KMS-11 (cell line): ENCODE measurements at regions not wholly inside any gene's neighbourhood (a gene's known extent, or its start where the extent isn't known, plus 50 kb on each side); places are given as distances from the start of the nearest gene placed in this dataset.

Experiments used
- H2AFZ ChIP-seq: fragments of 200-600 bp; sonication (generic); 2 replicates; pipeline ENCODE4 v1.6.1; 2016; ENCODE audit warnings: antibody characterized with exemption, mixed run types, low read depth
- H3K27ac ChIP-seq: fragments of 200-600 bp; sonication (generic); 2 replicates; pipeline ENCODE4 v1.6.1; 2016; ENCODE audit warnings: mild to moderate bottlenecking, mixed run types
- H3K27me3 ChIP-seq: fragments of 200-600 bp; sonication (generic); 2 replicates; pipeline ENCODE4 v1.6.1; 2017; ENCODE audit warnings: mild to moderate bottlenecking, low read depth, mixed run types, moderate library complexity; ENCODE audit not compliant: insufficient read depth
- H3K36me3 ChIP-seq: fragments of 200-600 bp; sonication (generic); 2 replicates; pipeline ENCODE4 v1.6.1; 2017; ENCODE audit warnings: mild to moderate bottlenecking, mixed run types; ENCODE audit not compliant: insufficient read depth
- H3K4me1 ChIP-seq: fragments of 200-600 bp; sonication (generic); 2 replicates; pipeline ENCODE4 v1.6.1; 2016; ENCODE audit warnings: mild to moderate bottlenecking, low read depth, mixed run types; ENCODE audit not compliant: poor library complexity, severe bottlenecking
- H3K4me2 ChIP-seq: fragments of 200-600 bp; sonication (generic); 2 replicates; pipeline ENCODE4 v1.7.0; 2016; ENCODE audit warnings: mild to moderate bottlenecking, mixed run types
- H3K4me3 ChIP-seq: fragments of 200-600 bp; sonication (generic); IDR thresholded peaks from 2 replicates; pipeline ENCODE4 v1.6.1; 2017; ENCODE audit warnings: low read depth, low read length, mixed read lengths; ENCODE audit not compliant: insufficient read depth
- H3K79me2 ChIP-seq: fragments of 200-600 bp; sonication (generic); 2 replicates; pipeline ENCODE4 v1.6.1; 2016; ENCODE audit warnings: low read depth, mixed run types; ENCODE audit not compliant: insufficient read depth
- H3K9ac ChIP-seq: fragments of 200-600 bp; sonication (generic); 2 replicates; pipeline ENCODE4 v1.6.1; 2016; ENCODE audit warnings: mild to moderate bottlenecking, mixed run types
- H4K20me1 ChIP-seq: fragments of 200-600 bp; sonication (generic); 2 replicates; pipeline ENCODE4 v1.6.1; 2016; ENCODE audit warnings: mild to moderate bottlenecking, mixed run types; ENCODE audit not compliant: insufficient read depth
- TF ChIP-seq, protein P1 (sequence below): fragments of 200-600 bp; sonication (generic); conservative IDR thresholded peaks from 2 replicates; pipeline ENCODE4 v1.6.1; 2017; ENCODE audit warnings: low read depth, mild to moderate bottlenecking, antibody characterized with exemption, low read length, moderate library complexity, mixed read lengths

DNA sequence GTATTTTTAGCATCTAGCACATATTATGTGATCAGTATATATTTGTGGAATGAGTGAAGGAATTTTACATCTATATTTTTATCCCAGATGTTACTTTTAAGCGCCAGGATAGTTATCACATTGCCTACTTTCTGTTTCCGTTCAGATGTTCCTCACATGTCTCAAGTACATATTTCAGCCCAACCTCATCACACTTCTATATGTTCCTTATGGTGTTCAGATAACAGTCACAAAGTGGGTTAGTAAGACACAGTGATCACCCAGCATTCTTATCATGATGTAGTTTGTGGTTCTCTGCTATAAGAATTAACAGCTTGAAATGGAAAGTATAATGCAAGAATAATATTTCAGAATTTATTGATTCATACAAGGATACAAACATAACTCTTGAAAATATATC lies 170.0 kb upstream of the RASA1 start:
- Histone ChIP-seq H3K79me2 (no peaks in the 10 kb centered on the region), H3K27ac (no peak overlapping the region), H3K9ac (no peak overlapping the region), H3K27me3 (no peaks in the 10 kb centered on the region), H2AFZ (no peak overlapping the region), H3K36me3 (no peaks in the 10 kb centered on the region), H3K4me3 (no peak overlapping the region), H4K20me1 (no peaks in the 10 kb centered on the region), H3K4me1 (no peaks in the 10 kb centered on the region), H3K4me2 (no peak overlapping the region)
- TF ChIP-seq, protein P1, sequence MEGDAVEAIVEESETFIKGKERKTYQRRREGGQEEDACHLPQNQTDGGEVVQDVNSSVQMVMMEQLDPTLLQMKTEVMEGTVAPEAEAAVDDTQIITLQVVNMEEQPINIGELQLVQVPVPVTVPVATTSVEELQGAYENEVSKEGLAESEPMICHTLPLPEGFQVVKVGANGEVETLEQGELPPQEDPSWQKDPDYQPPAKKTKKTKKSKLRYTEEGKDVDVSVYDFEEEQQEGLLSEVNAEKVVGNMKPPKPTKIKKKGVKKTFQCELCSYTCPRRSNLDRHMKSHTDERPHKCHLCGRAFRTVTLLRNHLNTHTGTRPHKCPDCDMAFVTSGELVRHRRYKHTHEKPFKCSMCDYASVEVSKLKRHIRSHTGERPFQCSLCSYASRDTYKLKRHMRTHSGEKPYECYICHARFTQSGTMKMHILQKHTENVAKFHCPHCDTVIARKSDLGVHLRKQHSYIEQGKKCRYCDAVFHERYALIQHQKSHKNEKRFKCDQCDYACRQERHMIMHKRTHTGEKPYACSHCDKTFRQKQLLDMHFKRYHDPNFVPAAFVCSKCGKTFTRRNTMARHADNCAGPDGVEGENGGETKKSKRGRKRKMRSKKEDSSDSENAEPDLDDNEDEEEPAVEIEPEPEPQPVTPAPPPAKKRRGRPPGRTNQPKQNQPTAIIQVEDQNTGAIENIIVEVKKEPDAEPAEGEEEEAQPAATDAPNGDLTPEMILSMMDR: no peak

DNA sequence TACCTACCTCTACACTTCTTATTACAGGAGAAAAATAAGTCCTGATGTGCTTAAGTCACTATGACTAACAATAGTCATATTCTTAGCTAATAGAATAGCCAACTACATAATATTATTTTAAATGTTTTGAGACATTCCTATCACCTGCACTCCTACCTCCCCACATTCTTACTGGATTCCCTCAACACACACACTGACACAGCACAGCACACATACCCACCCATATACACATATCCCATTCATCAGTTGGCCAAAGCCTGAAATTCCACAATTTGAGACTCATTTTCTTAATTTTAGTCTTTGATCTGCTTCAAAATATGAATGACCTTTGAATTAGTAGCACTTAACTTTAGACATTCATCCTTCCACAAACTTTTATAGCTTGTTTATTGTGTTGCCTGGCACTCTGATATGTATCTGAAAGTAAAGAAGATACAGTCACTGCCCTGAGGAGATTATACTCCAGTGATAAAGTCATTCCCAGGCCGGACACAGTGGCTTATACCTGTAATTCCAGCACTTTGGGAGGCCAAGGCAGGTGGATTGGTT lies 168.3 kb upstream of the RASA1 start:
- Histone ChIP-seq H4K20me1 (no peaks in the 10 kb centered on the region), H3K36me3 (no peaks in the 10 kb centered on the region), H2AFZ (no peak overlapping the region), H3K4me2 (no peak overlapping the region), H3K79me2 (no peaks in the 10 kb centered on the region), H3K4me3 (no peak overlapping the region), H3K4me1 (peaks cover 6% of the 10 kb centered on the region), H3K9ac (no peak overlapping the region), H3K27ac (no peak overlapping the region), H3K27me3 (no peaks in the 10 kb centered on the region)
- TF ChIP-seq, protein P1: no peak

DNA sequence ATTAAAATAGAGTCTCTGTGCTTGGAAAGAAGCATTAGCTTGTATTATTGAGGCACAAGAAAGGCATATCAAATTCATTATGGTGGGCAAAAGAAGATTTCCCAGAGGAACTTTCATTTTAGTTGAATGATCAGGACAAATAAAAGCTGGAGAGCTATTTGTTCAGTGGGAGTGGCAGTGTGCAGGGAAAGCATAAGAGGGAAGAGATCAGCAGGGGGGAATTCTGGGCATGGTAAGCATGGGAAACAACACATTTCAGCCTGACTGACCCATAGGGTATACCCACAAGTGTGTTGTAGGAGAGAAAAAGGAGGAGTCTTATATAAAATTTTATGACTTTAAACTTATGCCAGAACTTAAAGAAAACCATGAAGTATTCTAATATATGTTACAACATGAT lies 167.7 kb upstream of the RASA1 start:
- Histone ChIP-seq H3K27me3 (no peaks in the 10 kb centered on the region), H3K79me2 (no peaks in the 10 kb centered on the region), H3K9ac (no peak overlapping the region), H3K4me2 (no peak overlapping the region), H3K27ac (no peak overlapping the region), H3K4me3 (no peak overlapping the region), H3K4me1 (peaks cover 6% of the 10 kb centered on the region), H3K36me3 (no peaks in the 10 kb centered on the region), H4K20me1 (no peaks in the 10 kb centered on the region), H2AFZ (no peak overlapping the region)
- TF ChIP-seq, protein P1: no peak

DNA sequence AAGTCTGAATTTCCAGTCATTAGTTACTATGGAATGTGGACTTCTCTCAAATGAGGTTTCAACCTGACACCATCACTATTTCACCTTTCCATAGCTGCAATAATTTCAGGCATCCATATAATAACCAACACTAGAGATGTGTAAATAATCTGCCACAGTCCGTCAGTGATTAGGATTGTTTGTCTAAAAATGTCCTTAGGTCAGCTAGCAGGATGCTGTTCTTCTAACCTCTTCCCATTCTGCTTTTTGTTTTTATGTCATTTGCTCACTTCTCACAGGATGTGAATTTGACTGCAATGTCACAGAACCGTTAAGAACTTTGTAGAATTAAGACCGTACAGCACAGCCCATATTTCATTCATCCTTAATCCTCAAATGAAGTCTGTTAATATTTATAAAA lies 166.4 kb upstream of the RASA1 start:
- Histone ChIP-seq H3K4me1 (peaks cover 6% of the 10 kb centered on the region), H3K4me3 (no peak overlapping the region), H3K27me3 (no peaks in the 10 kb centered on the region), H3K36me3 (no peaks in the 10 kb centered on the region), H3K27ac (no peak overlapping the region), H3K9ac (no peak overlapping the region), H2AFZ (no peak overlapping the region), H3K79me2 (no peaks in the 10 kb centered on the region), H3K4me2 (no peak overlapping the region), H4K20me1 (no peaks in the 10 kb centered on the region)
- TF ChIP-seq, protein P1: no peak
